MV-4-11 (cell line): ENCODE measurements at regions not wholly inside any gene's neighbourhood (a gene's known extent, or its start where the extent isn't known, plus 50 kb on each side); places are given as distances from the start of the nearest gene placed in this dataset.

ENCODE experiments used
- DNase-seq: peaks from one replicate; lab custom pipeline; 2025; lab: John Stamatoyannopoulos, UW

- no peak for DNase-seq
Observed at GRCh38 chr10:57788117-57788516, 479.6 kb downstream of the IPMK start.

DNA sequence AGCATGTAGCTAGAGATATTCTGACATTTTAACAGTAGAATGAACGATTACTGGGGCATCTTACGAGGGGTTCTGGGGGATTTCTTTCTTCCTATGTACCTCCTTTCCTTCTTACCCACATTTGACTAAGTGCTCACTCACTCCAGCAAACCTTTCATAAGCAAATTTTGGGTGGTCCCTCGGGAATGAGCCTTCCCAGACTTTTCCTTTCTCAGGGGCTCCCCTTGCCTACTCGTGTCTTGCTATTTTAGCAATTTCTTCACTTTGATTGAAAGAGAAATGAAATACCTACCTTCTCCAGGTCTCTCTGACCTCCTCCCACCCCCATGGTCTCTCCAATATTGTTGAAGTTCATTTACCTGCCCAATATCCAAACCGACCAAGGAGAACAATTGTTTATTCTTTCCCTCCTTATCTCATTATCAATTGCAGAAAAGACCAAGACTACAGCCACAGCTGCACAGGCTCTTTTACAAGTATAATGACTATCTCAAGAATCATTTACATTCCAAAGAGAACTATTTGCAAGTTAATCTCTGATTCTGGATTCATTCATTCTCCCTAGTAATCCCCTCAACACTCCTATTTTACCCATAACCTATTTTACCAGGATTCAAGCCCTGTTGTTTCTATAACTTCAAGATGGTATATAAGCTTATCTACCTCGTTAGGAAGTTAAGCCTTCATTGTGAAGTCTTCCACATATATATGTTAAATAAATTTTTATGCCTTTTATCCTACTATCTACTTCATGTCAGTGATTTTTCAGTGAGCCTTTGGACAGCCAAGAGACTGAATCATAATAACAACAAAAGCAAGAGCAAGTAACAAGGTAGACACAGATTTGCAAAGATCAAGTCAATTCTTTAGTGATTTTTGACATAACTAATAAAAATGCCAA, 480.6 kb downstream of the IPMK start:
- DNase-seq = no peak

GRCh38 chr10:57786331-57786730, 481.4 kb downstream of the IPMK start:
- no peak for DNase-seq

DNA sequence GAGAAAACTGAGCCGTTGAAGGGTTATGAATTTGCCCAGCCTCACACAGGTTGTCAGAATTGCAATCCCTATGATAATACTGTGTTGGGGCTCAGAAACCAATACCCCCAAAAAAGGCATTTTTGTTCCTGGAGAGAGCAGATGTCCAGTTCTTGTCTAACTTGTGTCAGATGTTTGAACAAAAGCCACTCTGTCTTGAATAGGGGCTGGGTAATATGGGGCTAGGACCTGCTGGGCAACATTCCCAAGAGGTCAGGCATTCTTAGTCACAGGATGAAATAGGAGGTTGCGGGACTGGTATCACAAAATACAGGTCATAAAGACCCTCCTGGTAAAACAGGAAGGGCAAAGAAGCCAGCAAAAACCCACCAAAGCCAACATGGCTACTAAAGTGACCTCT, 482.1 kb downstream of the IPMK start:
- no peak for DNase-seq

DNA sequence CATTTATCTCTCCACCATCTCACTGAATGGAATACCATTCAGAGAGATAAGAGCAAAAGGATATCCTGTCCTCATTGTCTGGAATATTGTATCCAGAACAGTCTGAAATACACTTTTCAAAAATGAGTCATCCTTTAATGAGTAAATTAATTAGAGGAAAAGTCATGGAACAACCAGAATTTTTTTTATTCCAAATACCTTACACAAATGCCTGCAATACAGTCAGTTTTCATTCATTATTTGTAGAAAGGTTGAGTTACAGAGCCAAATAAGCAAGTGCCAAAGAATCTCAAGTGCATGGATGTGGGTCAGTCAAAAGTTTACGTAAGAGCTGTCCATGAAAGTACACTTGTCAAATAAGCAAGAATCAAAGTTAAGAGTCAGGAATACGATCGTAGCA, 482.6 kb downstream of the IPMK start:
- no peak for DNase-seq

DNA sequence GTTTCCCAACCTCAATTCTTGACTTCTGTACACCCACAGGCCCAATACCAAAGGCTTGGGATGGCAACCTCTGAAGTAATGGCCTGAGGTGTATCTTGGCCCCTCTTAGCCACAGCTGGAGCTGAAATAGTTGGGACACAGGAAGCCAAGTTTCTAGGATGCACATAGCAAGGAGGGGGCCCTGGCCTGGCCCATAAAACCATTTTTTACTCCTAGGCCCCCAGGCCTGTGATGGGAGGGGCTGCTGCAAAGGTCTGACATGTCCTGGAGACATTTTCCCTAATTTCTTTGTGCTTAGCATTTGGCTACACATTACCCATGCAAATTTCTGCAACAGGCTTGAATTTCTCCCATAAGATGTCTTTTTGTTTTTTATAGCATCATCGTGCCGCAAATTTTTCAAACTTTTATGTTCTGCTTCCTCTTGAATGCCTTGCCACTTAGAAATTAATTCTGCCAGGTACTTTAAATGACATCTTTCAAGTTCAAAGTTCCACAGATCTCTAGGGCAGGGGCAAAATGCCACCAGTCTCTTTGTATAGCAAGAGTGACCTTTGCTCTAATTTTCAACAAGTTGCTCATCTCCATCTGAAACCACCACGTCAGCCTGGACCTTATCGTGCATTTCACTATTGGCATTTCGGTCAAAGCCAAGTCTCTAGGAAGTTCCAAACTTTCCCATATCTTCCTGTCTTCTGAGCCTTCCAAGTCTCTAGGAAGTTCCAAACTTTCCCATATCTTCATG, 490.8 kb downstream of the IPMK start:
- no peak for DNase-seq

- DNase-seq = no peak
Observed at GRCh38 chr10:57775250-57775649, 492.4 kb downstream of the IPMK start.

DNA sequence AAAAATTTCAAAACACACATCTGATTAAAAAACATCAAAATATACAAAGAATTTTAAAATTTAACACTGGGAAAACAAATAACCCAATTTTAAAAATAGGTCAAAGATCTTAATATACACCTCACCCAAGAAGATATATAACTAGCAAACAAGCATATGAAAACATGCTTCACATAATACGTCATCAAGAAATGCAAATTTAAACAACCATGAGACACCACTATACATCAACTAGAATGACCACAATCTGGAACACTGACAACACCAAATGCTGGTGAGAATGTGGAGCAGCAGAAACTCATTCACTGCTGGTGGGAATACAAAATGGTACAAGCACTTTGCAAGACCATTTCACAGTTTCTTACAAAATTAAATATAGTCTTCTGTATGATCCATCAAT, 498.4 kb downstream of the IPMK start:
- DNase-seq = no peak

GRCh38 chr10:57759777-57760176, 507.9 kb downstream of the IPMK start:
- no peak for DNase-seq

DNA sequence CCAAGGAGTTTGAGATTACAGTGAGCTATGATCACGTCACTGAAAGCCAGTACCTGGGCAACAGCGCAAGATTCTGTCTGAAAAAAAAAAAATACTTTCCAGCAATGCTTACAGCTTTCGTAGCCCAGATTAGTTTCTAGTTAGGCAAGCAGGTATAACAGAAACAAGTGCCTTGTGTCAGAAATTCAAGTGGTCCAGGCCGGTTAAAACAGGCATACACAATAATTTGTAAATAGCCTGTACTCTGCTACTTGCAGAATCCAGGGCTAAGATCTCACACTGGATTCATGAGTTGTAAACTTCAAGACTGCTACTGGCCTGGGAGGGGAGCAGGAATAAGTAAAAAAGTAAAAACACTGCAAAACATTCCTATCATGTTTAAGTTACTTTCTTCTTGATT, 512.9 kb downstream of the IPMK start:
- DNase-seq = no peak

GRCh38 chr10:57743711-57744110, 524.0 kb downstream of the IPMK start:
- no peak for DNase-seq

DNA sequence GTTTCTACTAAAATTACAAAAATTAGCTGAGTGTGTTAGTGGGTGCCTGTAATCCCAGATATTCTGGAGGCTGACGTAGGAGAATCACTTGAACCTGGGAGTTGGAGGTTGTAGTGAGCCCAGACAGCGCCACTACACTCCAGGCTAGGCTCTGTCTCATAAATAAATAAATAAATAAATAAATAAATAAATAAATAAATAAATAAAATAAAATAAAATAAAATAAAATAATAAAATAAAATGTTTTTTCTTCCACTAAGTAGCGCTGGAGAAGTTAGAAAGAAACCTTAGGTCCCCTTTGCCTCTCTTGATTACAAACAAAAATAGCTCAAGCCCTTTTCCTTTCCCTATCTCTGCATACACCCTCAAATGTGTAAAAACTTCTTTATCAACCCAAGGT, 525.9 kb downstream of the IPMK start:
- no peak for DNase-seq

GRCh38 chr10:57723305-57723704, 544.4 kb downstream of the IPMK start:
- DNase-seq = no peak

DNA sequence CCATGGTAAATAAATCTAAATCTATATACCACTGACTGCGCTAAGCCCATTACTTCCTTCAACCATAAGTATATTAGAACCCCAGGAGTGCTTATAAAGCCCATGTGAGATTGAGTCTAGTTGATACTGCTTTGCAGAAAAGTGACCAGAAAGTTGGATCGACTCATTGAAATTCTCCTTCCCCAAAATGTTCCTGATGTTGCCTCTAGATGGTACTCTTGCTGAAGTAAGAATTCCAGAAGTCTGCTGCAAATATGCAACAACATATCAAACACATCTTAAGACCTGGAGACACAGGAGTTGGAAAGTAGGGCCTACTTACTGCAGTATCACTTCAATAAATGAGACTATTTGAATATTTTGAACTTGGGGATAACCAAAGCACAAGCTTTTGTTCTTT, 550.8 kb downstream of the IPMK start:
- DNase-seq = no peak

GRCh38 chr10:57715233-57715632, 552.5 kb downstream of the IPMK start:
- DNase-seq = no peak

DNA sequence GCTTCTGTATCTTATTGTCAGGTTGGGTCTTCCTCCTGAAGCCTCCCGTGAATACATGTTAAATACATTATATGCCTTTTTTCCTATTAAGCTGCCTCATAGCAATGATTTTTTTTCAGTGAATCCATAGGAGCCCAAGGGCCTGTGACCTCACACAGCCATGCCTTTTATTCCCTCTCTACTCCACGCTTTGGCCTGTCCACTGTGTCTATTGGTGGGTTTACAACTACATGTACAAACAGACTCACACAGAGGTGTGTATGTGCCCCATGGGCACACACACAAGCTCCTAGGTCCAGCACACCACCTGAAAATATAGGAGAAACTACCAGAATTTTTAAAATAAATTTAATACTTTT, 560.4 kb downstream of the IPMK start:
- no peak for DNase-seq

DNA sequence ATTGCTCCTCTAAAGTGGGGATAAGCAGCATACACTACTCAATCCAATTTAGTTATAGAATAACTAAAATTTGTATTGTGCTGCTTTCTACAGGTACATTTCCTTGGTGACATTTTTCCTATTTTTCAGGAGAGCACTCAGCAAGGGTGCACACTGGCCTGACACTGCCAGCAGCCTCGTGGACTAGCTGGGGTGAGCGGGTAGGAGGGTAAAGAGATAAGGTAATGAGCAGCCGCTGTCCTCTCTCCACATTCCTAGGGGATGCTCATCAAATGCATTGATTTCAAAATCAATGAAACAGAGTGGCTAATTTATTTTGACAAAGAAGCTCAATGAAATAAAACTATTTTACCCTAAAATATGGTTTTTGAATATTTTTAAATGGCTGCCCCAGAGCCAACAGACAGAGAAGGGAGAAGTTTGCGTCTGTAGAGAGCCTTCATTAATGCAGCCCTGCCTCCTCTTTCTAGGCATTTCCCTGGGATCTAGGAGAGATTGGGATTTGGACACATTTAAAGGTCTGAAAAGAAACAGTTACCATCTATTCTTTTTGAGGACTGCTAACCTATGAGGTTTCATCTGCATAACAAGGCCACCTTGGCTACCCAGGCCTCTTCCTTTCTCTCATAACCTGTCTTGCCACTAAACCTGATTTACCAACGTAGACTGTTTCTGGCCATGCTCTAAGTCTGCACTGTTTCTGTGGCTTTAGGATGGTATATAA, 561.0 kb downstream of the IPMK start:
- DNase-seq = no peak

DNA sequence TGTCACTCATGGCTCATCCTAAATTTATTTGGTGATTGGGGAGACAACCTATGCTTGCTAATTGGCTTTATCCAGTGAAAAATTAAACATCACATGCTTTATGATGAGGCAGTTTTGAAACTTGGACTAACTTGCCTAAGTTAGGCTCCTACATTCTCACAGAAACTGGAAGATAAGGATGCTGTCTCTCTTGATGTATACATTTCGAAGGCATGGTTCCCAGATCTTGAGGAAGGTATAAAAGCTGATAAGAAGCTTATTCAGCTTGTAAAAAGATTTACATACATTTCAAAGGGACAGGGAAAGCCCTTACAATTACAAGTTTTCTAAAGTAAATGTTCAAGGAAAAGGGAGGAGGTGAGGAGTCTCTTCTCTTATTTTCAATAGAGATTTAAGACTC, 561.7 kb downstream of the IPMK start:
- no peak for DNase-seq

DNA sequence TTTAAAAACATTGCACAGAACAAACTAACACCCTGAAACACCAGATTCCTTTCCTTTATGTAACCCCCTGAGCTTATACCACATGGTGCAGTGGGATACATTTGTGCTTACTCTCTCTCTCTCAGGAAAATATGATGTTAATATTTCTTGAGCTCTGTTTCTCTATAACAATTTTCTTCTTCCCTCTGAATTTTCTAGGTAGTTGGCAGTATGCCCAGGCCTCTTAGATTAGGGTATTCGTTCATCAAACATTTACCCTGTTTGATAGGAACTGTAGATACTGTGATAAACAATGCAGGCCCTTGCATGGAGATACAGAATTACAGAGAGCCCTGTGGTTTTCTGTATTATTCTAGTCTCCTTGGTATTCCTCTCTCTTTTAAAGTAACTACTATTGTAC, 567.8 kb downstream of the IPMK start:
- no peak for DNase-seq

DNA sequence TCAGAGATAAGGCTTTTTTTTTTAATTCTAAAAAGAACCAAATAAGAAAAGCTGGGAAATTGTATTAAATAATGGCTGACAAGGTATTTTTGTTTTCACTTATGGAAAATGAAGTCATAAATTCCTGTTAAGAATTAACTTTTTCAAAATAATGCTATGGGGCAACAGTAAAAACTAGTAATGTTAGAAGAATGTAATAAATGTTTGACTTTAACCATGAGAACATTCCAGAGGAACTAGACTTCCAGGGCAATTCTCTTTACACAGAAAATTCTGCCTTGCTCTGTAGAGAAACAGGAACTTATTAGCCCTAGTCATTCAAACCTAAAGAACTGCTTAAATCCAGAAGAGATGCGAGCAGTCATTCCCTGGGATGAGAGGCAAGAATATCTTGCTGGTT, 571.1 kb downstream of the IPMK start:
- no peak for DNase-seq

DNA sequence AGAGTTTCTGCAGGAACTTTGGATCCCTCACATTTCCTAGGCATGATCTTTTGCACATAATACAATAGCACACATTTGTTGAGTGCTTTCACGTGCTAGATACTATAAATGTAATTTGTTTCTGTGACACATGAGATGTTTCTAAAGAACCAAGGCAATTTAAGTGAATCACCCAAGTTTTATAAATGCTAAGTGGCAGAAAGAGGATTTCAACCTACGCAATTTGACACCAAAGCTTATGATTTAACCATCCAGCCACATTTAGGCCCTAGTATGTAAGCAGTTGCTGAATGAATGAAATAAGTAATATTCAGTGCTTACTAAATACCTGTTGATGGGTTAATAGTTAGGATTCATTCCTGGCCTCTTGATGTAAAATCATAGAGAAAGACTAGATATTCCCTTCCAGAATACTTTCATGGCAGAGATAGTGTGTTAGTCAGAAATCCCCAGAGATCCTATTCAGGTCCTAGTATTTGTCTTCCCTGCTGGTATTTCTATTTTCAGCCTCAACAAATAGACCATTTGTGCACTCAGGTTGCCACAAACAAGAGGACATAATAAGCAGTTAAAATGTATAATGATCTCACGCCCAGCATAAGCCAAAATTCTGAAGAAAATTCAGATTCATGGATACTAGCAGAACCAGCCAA, 572.6 kb downstream of the IPMK start:
- DNase-seq = no peak

GRCh38 chr10:57692255-57692980, 575.3 kb downstream of the IPMK start:
- DNase-seq = no peak
